Calu3 (cell line): ENCODE measurements at regions not wholly inside any gene's neighbourhood (a gene's known extent, or its start where the extent isn't known, plus 50 kb on each side); places are given as distances from the start of the nearest gene placed in this dataset.

Experiments used
- BruUV-seq: library from RNA; stranded (reverse); fragments of 400-500 nt; replicated peaks from 2 replicates; lab custom pipeline; 2021; lab: Mats Ljungman, UMichigan
- CTCF ChIA-PET: fragments of 300-600 bp; sonication (Branson Sonifier 250); formaldehyde crosslinking; loops from one replicate; lab custom pipeline; 2022; ENCODE audit warnings: antibody characterized with exemption; lab: Charles Lee
- DNase-seq: peaks from one replicate; pipeline ENCODE4 v3.0.0; 2022
- H3K27ac Mint-ChIP-seq: one replicate; pipeline ENCODE4 v1.8.0; 2022; ENCODE audit warnings: mixed read lengths; ENCODE audit not compliant: unreplicated experiment
- H3K27me3 Mint-ChIP-seq: one replicate; pipeline ENCODE4 v1.8.0; 2022; ENCODE audit warnings: mixed read lengths; ENCODE audit not compliant: unreplicated experiment
- H3K36me3 Mint-ChIP-seq: one replicate; pipeline ENCODE4 v1.8.0; 2022; ENCODE audit warnings: mild to moderate bottlenecking, moderate library complexity, mixed read lengths; ENCODE audit not compliant: insufficient read depth, unreplicated experiment
- H3K4me1 Mint-ChIP-seq: one replicate; pipeline ENCODE4 v1.8.0; 2022; ENCODE audit warnings: mild to moderate bottlenecking, low read depth, mixed read lengths; ENCODE audit not compliant: unreplicated experiment
- H3K4me3 Mint-ChIP-seq: one replicate; pipeline ENCODE4 v1.8.0; 2022; ENCODE audit warnings: mild to moderate bottlenecking, low read depth, moderate library complexity, mixed read lengths; ENCODE audit not compliant: unreplicated experiment
- H3K9me3 Mint-ChIP-seq: one replicate; pipeline ENCODE4 v1.8.0; 2022; ENCODE audit warnings: low read depth, mixed read lengths; ENCODE audit not compliant: unreplicated experiment
- CTCF ChIP-seq: fragments of 200-600 bp; IDR thresholded peaks from one replicate; pipeline ENCODE4 v1.8.0; 2022; ENCODE audit warnings: antibody characterized with exemption; ENCODE audit not compliant: unreplicated experiment
- intact Hi-C: fragments of 100-400 bp; cut with micrococcal nuclease; formaldehyde crosslinking; loops from one replicate; pipeline ENCODE4 v1.10.0; 2022; ENCODE audit not compliant: unreplicated experiment

GRCh38 chr11:91091563-91091962 lies 868.7 kb upstream of the CHORDC1 start:
- no peak overlapping the region for H3K4me3 Mint-ChIP-seq
- no peaks in the 10 kb centered on the region for H3K27me3 Mint-ChIP-seq
- DNase-seq, result no peak
- no peak for TF ChIP-seq CTCF
- BruUV-seq, result no TSS peak
- no peak overlapping the region for H3K27ac Mint-ChIP-seq
- CTCF ChIA-PET, result no interaction called here
- H3K4me1 Mint-ChIP-seq, result no peaks in the 10 kb centered on the region
- intact Hi-C loops, result no loop called here
- H3K9me3 Mint-ChIP-seq, result no peaks in the 10 kb centered on the region
- H3K36me3 Mint-ChIP-seq, result no peaks in the 10 kb centered on the region

- Mint-ChIP-seq H3K27me3 (no peaks in the 10 kb centered on the region), H3K27ac (no peak overlapping the region), H3K9me3 (no peaks in the 10 kb centered on the region), H3K4me1 (no peaks in the 10 kb centered on the region), H3K36me3 (no peaks in the 10 kb centered on the region), H3K4me3 (no peak overlapping the region)
- no peak for TF ChIP-seq CTCF
- BruUV-seq, result no TSS peak
- CTCF ChIA-PET, result no interaction called here
- DNase-seq, result no peak
- intact Hi-C loops, result no loop called here
Measured at GRCh38 chr11:91086028-91086427, 863.2 kb upstream of the CHORDC1 start.

- BruUV-seq, result no TSS peak
- no peak overlapping the region for H3K4me3 Mint-ChIP-seq
- CTCF ChIA-PET, result no interaction called here
- no peak for DNase-seq
- no peak overlapping the region for H3K27ac Mint-ChIP-seq
- no peaks in the 10 kb centered on the region for H3K36me3 Mint-ChIP-seq
- intact Hi-C loops, result no loop called here
- H3K9me3 Mint-ChIP-seq, result no peaks in the 10 kb centered on the region
- H3K27me3 Mint-ChIP-seq, result no peaks in the 10 kb centered on the region
- no peak for TF ChIP-seq CTCF
- no peaks in the 10 kb centered on the region for H3K4me1 Mint-ChIP-seq
Measured at GRCh38 chr11:91082255-91082654, 859.4 kb upstream of the CHORDC1 start.

- Mint-ChIP-seq H3K4me1 (no peaks in the 10 kb centered on the region), H3K4me3 (no peak overlapping the region), H3K27ac (no peak overlapping the region), H3K9me3 (no peaks in the 10 kb centered on the region), H3K27me3 (no peaks in the 10 kb centered on the region), H3K36me3 (no peaks in the 10 kb centered on the region)
- no TSS peak for BruUV-seq
- no peak for DNase-seq
- CTCF ChIA-PET, result no interaction called here
- TF ChIP-seq CTCF, result no peak
- intact Hi-C loops, result no loop called here
Measured at GRCh38 chr11:91081440-91082043, 858.7 kb upstream of the CHORDC1 start.
